Endodermal cell (in vitro differentiated cells): ENCODE measurements at regions not wholly inside any gene's neighbourhood (a gene's known extent, or its start where the extent isn't known, plus 50 kb on each side); places are given as distances from the start of the nearest gene placed in this dataset.

Source experiments
- DNase-seq: peaks from one replicate; pipeline ENCODE4 v3.0.0-alpha.2; 2017
- H3K27ac ChIP-seq: 2 replicates; pipeline ENCODE4 v1.5.1; 2013; ENCODE audit warnings: mild to moderate bottlenecking, low read depth, low read length, moderate library complexity
- H3K27me3 ChIP-seq: 2 replicates; pipeline ENCODE4 v1.6.1; 2013; ENCODE audit warnings: mild to moderate bottlenecking, low read length, moderate library complexity; ENCODE audit not compliant: insufficient read depth, control insufficient read depth, poor library complexity, severe bottlenecking
- H3K36me3 ChIP-seq: 2 replicates; pipeline ENCODE4 v1.7.0; 2013; ENCODE audit warnings: mild to moderate bottlenecking, low read length, moderate library complexity; ENCODE audit not compliant: control insufficient read depth, insufficient read depth
- H3K4me1 ChIP-seq: one replicate; pipeline ENCODE4 v1.7.0; 2013; ENCODE audit warnings: low read length; ENCODE audit not compliant: control insufficient read depth, insufficient read depth
- H3K4me3 ChIP-seq: 2 replicates; pipeline ENCODE4 v1.5.1; 2013; ENCODE audit warnings: mild to moderate bottlenecking, low read length, moderate library complexity
- H3K9ac ChIP-seq: 2 replicates; pipeline ENCODE4 v1.6.1; 2013; ENCODE audit warnings: mild to moderate bottlenecking, low read length, moderate library complexity; ENCODE audit not compliant: poor library complexity, severe bottlenecking; ENCODE audit errors: extremely low read depth
- H3K9me3 ChIP-seq: 2 replicates; pipeline ENCODE4 v1.6.1; 2013; ENCODE audit warnings: mild to moderate bottlenecking, low read length, moderate library complexity; ENCODE audit not compliant: control insufficient read depth
- H3K27ac Mint-ChIP-seq: 2 replicates; pipeline ENCODE4 v1.8.0; 2020; ENCODE audit warnings: mixed read lengths
- H3K27me3 Mint-ChIP-seq: 2 replicates; pipeline ENCODE4 v1.8.0; 2021; ENCODE audit warnings: mild to moderate bottlenecking, mixed read lengths; ENCODE audit not compliant: insufficient read depth
- H3K36me3 Mint-ChIP-seq: 2 replicates; pipeline ENCODE4 v1.8.0; 2020; ENCODE audit warnings: low read depth, mixed read lengths
- H3K4me1 Mint-ChIP-seq: 2 replicates; pipeline ENCODE4 v1.8.0; 2020; ENCODE audit warnings: mixed read lengths
- H3K4me3 Mint-ChIP-seq: 2 replicates; pipeline ENCODE4 v1.8.0; 2020; ENCODE audit warnings: mild to moderate bottlenecking, moderate library complexity, mixed read lengths
- H3K9me3 Mint-ChIP-seq: 2 replicates; pipeline ENCODE4 v1.8.0; 2020; ENCODE audit warnings: mild to moderate bottlenecking, mixed read lengths
- WGBS, 2 experiments: methylation state at CpG; one replicate each; pipeline versions ENCODE4 v1.1.5 to v1.1.7; 2013; ENCODE audit warnings: missing lambda C conversion rate in 2 of 2, mixed read lengths in 1 of 2; ENCODE audit not compliant: insufficient coverage in 1 of 2, insufficient read length in 1 of 2; 5-methylcytosine and 5-hydroxymethylcytosine counted together
- TF ChIP-seq, protein P1 (sequence below): fragments of 200-600 bp; sonication (generic); conservative IDR thresholded peaks from 2 replicates; pipeline ENCODE4 v1.5.0; 2021; ENCODE audit warnings: antibody characterized with exemption, mild to moderate bottlenecking

DNA sequence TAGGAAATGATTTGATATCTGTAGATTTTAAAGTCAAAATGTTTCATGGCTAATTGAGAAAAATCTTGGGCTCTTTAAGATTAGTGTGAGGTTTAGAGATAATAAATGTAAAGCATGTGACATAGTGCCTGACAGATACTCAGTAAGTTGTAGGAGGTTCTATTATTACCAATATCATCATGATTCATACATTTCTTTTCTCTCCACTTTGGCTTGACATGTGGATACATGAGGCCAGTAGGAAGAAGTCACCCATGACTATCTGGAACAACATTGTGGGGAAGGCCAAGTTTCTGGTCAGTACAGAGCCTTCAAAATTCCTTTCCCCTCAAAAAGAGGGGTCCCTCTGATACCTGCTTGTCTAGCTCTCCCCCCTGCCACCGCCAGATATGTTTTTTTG, 91.2 kb upstream of the SORBS2 start:
- no peaks in the 10 kb centered on the region for H3K4me1 ChIP-seq
- no peak overlapping the region for H3K27ac ChIP-seq
- no peaks in the 10 kb centered on the region for H3K27me3 Mint-ChIP-seq
- H3K4me3 ChIP-seq = no peak overlapping the region
- no peaks in the 10 kb centered on the region for H3K9me3 Mint-ChIP-seq
- WGBS, 2 experiments = 93% methylated on average over 1 of the region's 1 CpG; no CpG with 5 or more reads in 1 of the 2 experiments
- no peak for DNase-seq
- no peaks in the 10 kb centered on the region for H3K9me3 ChIP-seq
- H3K4me3 Mint-ChIP-seq = no peak overlapping the region
- H3K27me3 ChIP-seq = no peaks in the 10 kb centered on the region
- TF ChIP-seq, protein P1, sequence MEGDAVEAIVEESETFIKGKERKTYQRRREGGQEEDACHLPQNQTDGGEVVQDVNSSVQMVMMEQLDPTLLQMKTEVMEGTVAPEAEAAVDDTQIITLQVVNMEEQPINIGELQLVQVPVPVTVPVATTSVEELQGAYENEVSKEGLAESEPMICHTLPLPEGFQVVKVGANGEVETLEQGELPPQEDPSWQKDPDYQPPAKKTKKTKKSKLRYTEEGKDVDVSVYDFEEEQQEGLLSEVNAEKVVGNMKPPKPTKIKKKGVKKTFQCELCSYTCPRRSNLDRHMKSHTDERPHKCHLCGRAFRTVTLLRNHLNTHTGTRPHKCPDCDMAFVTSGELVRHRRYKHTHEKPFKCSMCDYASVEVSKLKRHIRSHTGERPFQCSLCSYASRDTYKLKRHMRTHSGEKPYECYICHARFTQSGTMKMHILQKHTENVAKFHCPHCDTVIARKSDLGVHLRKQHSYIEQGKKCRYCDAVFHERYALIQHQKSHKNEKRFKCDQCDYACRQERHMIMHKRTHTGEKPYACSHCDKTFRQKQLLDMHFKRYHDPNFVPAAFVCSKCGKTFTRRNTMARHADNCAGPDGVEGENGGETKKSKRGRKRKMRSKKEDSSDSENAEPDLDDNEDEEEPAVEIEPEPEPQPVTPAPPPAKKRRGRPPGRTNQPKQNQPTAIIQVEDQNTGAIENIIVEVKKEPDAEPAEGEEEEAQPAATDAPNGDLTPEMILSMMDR = no peak
- no peaks in the 10 kb centered on the region for H3K4me1 Mint-ChIP-seq
- no peak overlapping the region for H3K27ac Mint-ChIP-seq
- H3K9ac ChIP-seq = no peak overlapping the region
- no peaks in the 10 kb centered on the region for H3K36me3 Mint-ChIP-seq
- no peaks in the 10 kb centered on the region for H3K36me3 ChIP-seq

- H3K4me1 Mint-ChIP-seq = no peaks in the 10 kb centered on the region
- Histone ChIP-seq H3K4me3 (no peak overlapping the region), H3K36me3 (no peaks in the 10 kb centered on the region), H3K9me3 (no peaks in the 10 kb centered on the region), H3K9ac (no peak overlapping the region), H3K4me1 (no peaks in the 10 kb centered on the region), H3K27me3 (no peaks in the 10 kb centered on the region), H3K27ac (no peak overlapping the region)
- TF ChIP-seq, protein P1 = no peak
- no peaks in the 10 kb centered on the region for H3K36me3 Mint-ChIP-seq
- DNase-seq = no peak
- no peaks in the 10 kb centered on the region for H3K9me3 Mint-ChIP-seq
- no peak overlapping the region for H3K4me3 Mint-ChIP-seq
- no peaks in the 10 kb centered on the region for H3K27me3 Mint-ChIP-seq
- H3K27ac Mint-ChIP-seq = no peak overlapping the region
- WGBS, 2 experiments = 88 to 92% methylated on average over 4 to 5 of the region's 5 CpGs
These were observed 92.4 kb upstream of the SORBS2 start for GRCh38 chr4:185904381-185904780.

- H3K27me3 Mint-ChIP-seq = no peaks in the 10 kb centered on the region
- no peak for DNase-seq
- no peaks in the 10 kb centered on the region for H3K27me3 ChIP-seq
- H3K9me3 Mint-ChIP-seq = no peaks in the 10 kb centered on the region
- H3K4me3 Mint-ChIP-seq = no peak overlapping the region
- H3K27ac ChIP-seq = no peak overlapping the region
- no peaks in the 10 kb centered on the region for H3K4me1 Mint-ChIP-seq
- no peaks in the 10 kb centered on the region for H3K36me3 Mint-ChIP-seq
- no peaks in the 10 kb centered on the region for H3K36me3 ChIP-seq
- H3K27ac Mint-ChIP-seq = no peak overlapping the region
- H3K4me3 ChIP-seq = no peak overlapping the region
- H3K9ac ChIP-seq = no peak overlapping the region
- TF ChIP-seq, protein P1 = no peak
- 90 to 100% methylated on average over 2 of the region's 2 CpGs for WGBS, 2 experiments
- H3K4me1 ChIP-seq = no peaks in the 10 kb centered on the region
- H3K9me3 ChIP-seq = no peaks in the 10 kb centered on the region
These were observed 98.0 kb upstream of the SORBS2 start for GRCh38 chr4:185909972-185910371.
